Left cardiac atrium (tissue), 4 donors: ENCODE measurements at regions not wholly inside any gene's neighbourhood (a gene's known extent, or its start where the extent isn't known, plus 50 kb on each side); places are given as distances from the start of the nearest gene placed in this dataset.

Source experiments
- ATAC-seq, 2 donors: fragments of 200-7000 bp; cut with Tn5 transposase; one replicate each; pipeline ENCODE4 v1.9.1; 2020; ENCODE audit warnings: mild to moderate bottlenecking in 2 of 2, moderate library complexity in 2 of 2
- DNase-seq: peaks from one replicate; pipeline ENCODE4 v3.0.0-alpha.2; 2020
- intact Hi-C, 2 donors: fragments of 100-400 bp; cut with DNase I; formaldehyde crosslinking; loops; one replicate each; pipeline versions ENCODE4 v1.14.1 to v1.15.1; 2022 to 2023
- donor health status: DM: no; HTN: yes; CAD: no.
- donor health status: DM: no; HTN: yes; CAD: no; lungs with severe emphysema.
- donor health status: DM: yes; HTN: yes; CAD: no.
- donor health status: Dilated cardiomyopathy.

- intact Hi-C loops = no loop called here
- ATAC-seq (no peak), DNase-seq (no peak)
These were observed 88.3 kb downstream of the CD24 start for GRCh38 chr6:106886081-106886843.

- intact Hi-C loops = no loop called here
- ATAC-seq (no peak), DNase-seq (no peak)
These were observed 88.8 kb downstream of the CD24 start for GRCh38 chr6:106885679-106886078.

GRCh38 chr6:106884576-106884975 is 90.0 kb downstream of the CD24 start:
- DNase-seq = no peak
- ATAC-seq = no peak
- intact Hi-C loops = no loop called here

- intact Hi-C loops = no loop called here
- ATAC-seq = no peak
These were observed 90.7 kb downstream of the CD24 start for GRCh38 chr6:106883808-106884262.

GRCh38 chr6:106882601-106883518 is 91.7 kb downstream of the CD24 start:
- DNase-seq = no peak
- intact Hi-C loops = no loop called here
- ATAC-seq = no peak

More at GRCh38 chr6:106883808-106884262, 90.7 kb downstream of the CD24 start:
- DNase-seq = no peak

GRCh38 chr6:106882138-106882537 is 92.4 kb downstream of the CD24 start:
- DNase-seq = no peak
- intact Hi-C loops = no loop called here
- no peak for ATAC-seq

- ATAC-seq (no peak), DNase-seq (no peak)
- intact Hi-C loops = no loop called here
These were observed 93.6 kb downstream of the CD24 start for GRCh38 chr6:106880952-106881351.

- DNase-seq (no peak), ATAC-seq (no peak)
- intact Hi-C loops = no loop called here
These were observed 98.7 kb downstream of the CD24 start for GRCh38 chr6:106875782-106876321.

- DNase-seq (no peak), ATAC-seq (no peak)
- intact Hi-C loops = no loop called here
These were observed 100.0 kb downstream of the CD24 start for GRCh38 chr6:106874481-106874880.

- no peak for ATAC-seq
- no peak for DNase-seq
- intact Hi-C loops = no loop called here
These were observed 102.5 kb downstream of the CD24 start for GRCh38 chr6:106872049-106872448.

- DNase-seq = no peak
- intact Hi-C loops = no loop called here
- ATAC-seq = no peak
These were observed 103.5 kb downstream of the CD24 start for GRCh38 chr6:106870824-106871717.

GRCh38 chr6:106870069-106870468 is 104.5 kb downstream of the CD24 start:
- ATAC-seq (no peak), DNase-seq (no peak)
- intact Hi-C loops = no loop called here

- DNase-seq (no peak), ATAC-seq (no peak)
- intact Hi-C loops = no loop called here
These were observed 105.3 kb downstream of the CD24 start for GRCh38 chr6:106869203-106869602.

- no peak for ATAC-seq
- no peak for DNase-seq
- intact Hi-C loops = no loop called here
These were observed 107.5 kb downstream of the CD24 start for GRCh38 chr6:106866875-106867658.

- intact Hi-C loops = no loop called here
- no peak for ATAC-seq
- DNase-seq = no peak
These were observed 111.7 kb downstream of the CD24 start for GRCh38 chr6:106862858-106863257.

- ATAC-seq (no peak), DNase-seq (no peak)
- intact Hi-C loops = no loop called here
These were observed 113.6 kb downstream of the CD24 start for GRCh38 chr6:106860940-106861339.

GRCh38 chr6:106858653-106859092 is 115.9 kb downstream of the CD24 start:
- ATAC-seq = peak in 1 of 2 donors; percentile 39
- no peak for DNase-seq
- intact Hi-C loops = no loop called here
